Astrocyte of the hippocampus (primary cell): ENCODE measurements at regions not wholly inside any gene's neighbourhood (a gene's known extent, or its start where the extent isn't known, plus 50 kb on each side); places are given as distances from the start of the nearest gene placed in this dataset.

Source experiments
- DNase-seq: peaks from one replicate; pipeline ENCODE4 v3.0.0; 2011; ENCODE audit warnings: low read depth, low spot score

GRCh38 chr16:47971225-47971624, 184.6 kb downstream of the ABCC12 start:
- no peak for DNase-seq

- DNase-seq: peak; percentile 80
These were observed 185.4 kb downstream of the ABCC12 start for GRCh38 chr16:47970291-47970931.

- no peak for DNase-seq
These were observed 188.4 kb downstream of the ABCC12 start for GRCh38 chr16:47967374-47967773.

GRCh38 chr16:47966325-47966724, 189.5 kb downstream of the ABCC12 start:
- DNase-seq: no peak

GRCh38 chr16:47965439-47965838, 190.4 kb downstream of the ABCC12 start:
- DNase-seq: peak; percentile 87

GRCh38 chr16:47958726-47959125, 197.1 kb downstream of the ABCC12 start:
- no peak for DNase-seq

GRCh38 chr16:47956916-47957315, 198.9 kb downstream of the ABCC12 start:
- DNase-seq: no peak

- DNase-seq: no peak
These were observed 206.1 kb downstream of the ABCC12 start for GRCh38 chr16:47949714-47950113.

GRCh38 chr16:47949276-47949675, 206.5 kb downstream of the ABCC12 start:
- no peak for DNase-seq

- no peak for DNase-seq
These were observed 208.1 kb downstream of the ABCC12 start for GRCh38 chr16:47947723-47948122.

- DNase-seq: no peak
These were observed 209.7 kb downstream of the ABCC12 start for GRCh38 chr16:47946092-47946491.

GRCh38 chr16:47944589-47944988, 211.2 kb downstream of the ABCC12 start:
- DNase-seq: no peak

GRCh38 chr16:47943235-47943634, 212.6 kb downstream of the ABCC12 start:
- DNase-seq: no peak

GRCh38 chr16:47940466-47940865, 215.3 kb downstream of the ABCC12 start:
- no peak for DNase-seq

GRCh38 chr16:47939680-47940079, 216.1 kb downstream of the ABCC12 start:
- DNase-seq: no peak

- no peak for DNase-seq
These were observed 217.5 kb downstream of the ABCC12 start for GRCh38 chr16:47938272-47938671.

GRCh38 chr16:47928008-47928407, 227.8 kb downstream of the ABCC12 start:
- no peak for DNase-seq

GRCh38 chr16:47927330-47927729, 228.5 kb downstream of the ABCC12 start:
- peak; percentile 52 for DNase-seq

GRCh38 chr16:47925811-47926460, 229.9 kb downstream of the ABCC12 start:
- DNase-seq: peak; percentile 14

GRCh38 chr16:47924950-47925349, 230.8 kb downstream of the ABCC12 start:
- no peak for DNase-seq

- DNase-seq: no peak
These were observed 234.3 kb downstream of the ABCC12 start for GRCh38 chr16:47921535-47921934.

GRCh38 chr16:47920709-47921108, 235.1 kb downstream of the ABCC12 start:
- DNase-seq: no peak

- no peak for DNase-seq
These were observed 238.7 kb downstream of the ABCC12 start for GRCh38 chr16:47917118-47917517.

GRCh38 chr16:47916266-47916665, 239.5 kb downstream of the ABCC12 start:
- DNase-seq: peak; percentile 21
